ENCODE measurements at regions not wholly inside any gene's neighbourhood (a gene's known extent, or its start where the extent isn't known, plus 50 kb on each side); places are given as distances from the start of the nearest gene placed in this dataset.

DNA sequence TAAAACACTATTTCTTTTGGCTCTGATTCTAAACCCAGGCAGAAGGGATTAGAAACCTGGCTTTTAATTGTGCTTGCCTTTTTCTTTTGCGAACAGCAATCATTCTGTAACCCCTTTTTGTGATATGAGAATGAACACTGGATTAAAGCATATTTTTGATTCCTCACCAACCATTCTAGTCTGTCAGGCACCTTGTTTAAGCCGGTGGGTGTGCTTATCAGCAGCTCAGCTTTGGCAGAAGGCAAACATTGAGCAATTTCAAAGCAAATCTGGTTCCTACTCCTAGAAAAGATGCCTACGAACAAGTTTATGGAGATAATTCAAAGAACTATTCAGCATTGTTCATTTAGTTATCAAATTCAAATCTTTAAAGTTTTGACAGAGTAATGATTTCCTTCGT is 265.1 kb upstream of the FAM241A start:
- Histone ChIP-seq H3K9me3 (ENCODE audit: control insufficient read depth, insufficient read depth, low read length) (no peaks in the 10 kb centered on the region), H3K4me1 (ENCODE audit: control insufficient read depth, insufficient read depth, low read length) (peaks cover 9% of the 10 kb centered on the region; the same call in 1 of the 2 replicates), H3K36me3 (ENCODE audit: control insufficient read depth, insufficient read depth, low read length) (no peaks in the 10 kb centered on the region), H3K4me3 (ENCODE audit: low read depth, low read length) (no peak overlapping the region), H3K27ac (ENCODE audit: low read depth, low read length) (peak overlapping the region; percentile 31), H3K9ac (ENCODE audit: low read depth, low read length) (no peak overlapping the region), H3K27me3 (ENCODE audit: control insufficient read depth, insufficient read depth, low read length) (no peaks in the 10 kb centered on the region)

- H3K9me3 ChIP-seq (ENCODE audit: control insufficient read depth, insufficient read depth, low read length): no peaks in the 10 kb centered on the region
- no peaks in the 10 kb centered on the region for H3K36me3 ChIP-seq (ENCODE audit: control insufficient read depth, insufficient read depth, low read length)
- H3K4me3 ChIP-seq (ENCODE audit: low read depth, low read length): no peak overlapping the region
- H3K27ac ChIP-seq (ENCODE audit: low read depth, low read length): no peak overlapping the region
- H3K9ac ChIP-seq (ENCODE audit: low read depth, low read length): no peak overlapping the region
- peaks cover 9% of the 10 kb centered on the region; the same call in 1 of the 2 replicates for H3K4me1 ChIP-seq (ENCODE audit: control insufficient read depth, insufficient read depth, low read length)
- no peaks in the 10 kb centered on the region for H3K27me3 ChIP-seq (ENCODE audit: control insufficient read depth, insufficient read depth, low read length)
Observed at GRCh38 chr4:111883557-111883999, 261.7 kb upstream of the FAM241A start.

- H3K4me1 ChIP-seq (ENCODE audit: control insufficient read depth, insufficient read depth, low read length): no peaks in the 10 kb centered on the region
- no peak overlapping the region for H3K9ac ChIP-seq (ENCODE audit: low read depth, low read length)
- no peak overlapping the region for H3K4me3 ChIP-seq (ENCODE audit: low read depth, low read length)
- H3K9me3 ChIP-seq (ENCODE audit: control insufficient read depth, insufficient read depth, low read length): no peaks in the 10 kb centered on the region; the same call in 1 of the 2 replicates
- no peaks in the 10 kb centered on the region for H3K36me3 ChIP-seq (ENCODE audit: control insufficient read depth, insufficient read depth, low read length)
- no peak overlapping the region for H3K27ac ChIP-seq (ENCODE audit: low read depth, low read length)
- H3K27me3 ChIP-seq (ENCODE audit: control insufficient read depth, insufficient read depth, low read length): no peaks in the 10 kb centered on the region
Observed at GRCh38 chr4:111890412-111890811, 254.8 kb upstream of the FAM241A start.

DNA sequence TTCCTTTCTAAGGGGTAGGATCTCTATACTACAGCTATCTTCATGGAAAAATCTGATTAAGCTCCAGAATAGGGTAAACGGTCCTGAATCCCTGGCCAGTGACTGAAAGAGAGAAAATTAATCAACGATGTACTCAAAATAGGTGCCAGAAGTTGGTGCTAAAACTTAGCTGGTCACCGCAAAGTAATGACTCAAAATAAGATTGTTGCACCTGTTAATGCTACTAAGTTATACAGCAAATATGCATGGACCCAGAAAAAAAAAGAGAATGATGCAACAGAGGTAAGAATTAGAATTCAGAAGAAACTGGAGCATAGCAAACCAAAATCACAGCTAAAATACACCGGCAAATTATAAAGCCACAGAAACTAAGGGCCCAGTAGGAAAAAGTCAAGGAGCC is 239.7 kb upstream of the FAM241A start:
- Histone ChIP-seq H3K27ac (ENCODE audit: low read depth, low read length) (no peak overlapping the region), H3K9me3 (ENCODE audit: control insufficient read depth, insufficient read depth, low read length) (no peaks in the 10 kb centered on the region), H3K27me3 (ENCODE audit: control insufficient read depth, insufficient read depth, low read length) (no peaks in the 10 kb centered on the region), H3K4me3 (ENCODE audit: low read depth, low read length) (no peak overlapping the region), H3K36me3 (ENCODE audit: control insufficient read depth, insufficient read depth, low read length) (no peaks in the 10 kb centered on the region), H3K9ac (ENCODE audit: low read depth, low read length) (no peak overlapping the region), H3K4me1 (ENCODE audit: control insufficient read depth, insufficient read depth, low read length) (no peaks in the 10 kb centered on the region)

GRCh38 chr4:111919639-111920038 is 225.6 kb upstream of the FAM241A start:
- H3K4me3 ChIP-seq (ENCODE audit: low read depth, low read length): no peak overlapping the region
- H3K9me3 ChIP-seq (ENCODE audit: control insufficient read depth, insufficient read depth, low read length): no peaks in the 10 kb centered on the region

DNA sequence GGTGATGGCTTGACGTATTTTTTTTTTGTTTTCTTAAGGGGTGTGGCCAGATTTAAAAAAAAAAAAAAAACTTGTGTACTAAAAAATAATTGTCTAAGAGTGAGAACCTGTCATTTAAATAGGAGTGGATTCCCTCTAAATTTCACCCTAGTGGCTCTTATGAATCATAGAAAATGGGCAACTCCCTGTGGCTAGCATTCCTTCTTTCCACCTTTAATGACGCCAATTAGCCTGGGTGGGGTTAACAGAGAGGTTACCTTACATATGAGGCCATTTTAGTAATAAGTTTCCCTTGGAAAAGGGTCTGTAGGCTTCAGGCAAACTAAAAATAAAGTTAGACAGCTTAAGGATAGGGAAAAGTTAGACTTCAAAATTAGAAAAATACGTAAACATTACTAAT is 223.5 kb upstream of the FAM241A start:
- H3K27ac ChIP-seq (ENCODE audit: low read depth, low read length): no peak overlapping the region
- no peaks in the 10 kb centered on the region for H3K4me1 ChIP-seq (ENCODE audit: control insufficient read depth, insufficient read depth, low read length)
- no peaks in the 10 kb centered on the region for H3K36me3 ChIP-seq (ENCODE audit: control insufficient read depth, insufficient read depth, low read length)
- H3K27me3 ChIP-seq (ENCODE audit: control insufficient read depth, insufficient read depth, low read length): no peaks in the 10 kb centered on the region
- H3K9me3 ChIP-seq (ENCODE audit: control insufficient read depth, insufficient read depth, low read length): no peaks in the 10 kb centered on the region
- H3K9ac ChIP-seq (ENCODE audit: low read depth, low read length): no peak overlapping the region
- H3K4me3 ChIP-seq (ENCODE audit: low read depth, low read length): no peak overlapping the region

More at GRCh38 chr4:111919639-111920038, 225.6 kb upstream of the FAM241A start:
- Histone ChIP-seq H3K4me1 (ENCODE audit: control insufficient read depth, insufficient read depth, low read length) (no peaks in the 10 kb centered on the region), H3K9ac (ENCODE audit: low read depth, low read length) (no peak overlapping the region), H3K27ac (ENCODE audit: low read depth, low read length) (no peak overlapping the region), H3K36me3 (ENCODE audit: control insufficient read depth, insufficient read depth, low read length) (no peaks in the 10 kb centered on the region), H3K27me3 (ENCODE audit: control insufficient read depth, insufficient read depth, low read length) (no peaks in the 10 kb centered on the region)

- no peak overlapping the region for H3K9ac ChIP-seq (ENCODE audit: low read depth, low read length)
- H3K27ac ChIP-seq (ENCODE audit: low read depth, low read length): no peak overlapping the region
Observed at GRCh38 chr4:111923786-111924185, 221.5 kb upstream of the FAM241A start.

DNA sequence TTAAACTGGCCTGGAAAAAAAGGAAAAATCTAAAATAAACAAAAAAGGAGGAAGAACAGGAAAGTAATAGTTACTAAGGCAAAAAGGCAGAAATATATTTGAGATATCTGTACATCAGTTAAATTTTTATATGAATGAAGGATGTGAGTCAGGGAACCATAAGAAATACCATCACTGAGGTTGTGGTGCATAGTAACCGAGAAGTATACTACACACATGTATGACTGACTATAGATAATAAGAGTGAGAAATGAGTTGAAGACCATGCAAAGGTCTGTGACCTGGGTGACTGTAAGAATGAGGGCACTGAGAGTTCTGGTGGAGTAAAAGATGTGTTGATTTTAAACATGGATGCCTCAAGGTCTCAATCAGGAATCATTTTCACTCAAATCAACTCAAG is 220.6 kb upstream of the FAM241A start:
- H3K9ac ChIP-seq (ENCODE audit: low read depth, low read length): no peak overlapping the region
- H3K36me3 ChIP-seq (ENCODE audit: control insufficient read depth, insufficient read depth, low read length): no peaks in the 10 kb centered on the region
- H3K4me1 ChIP-seq (ENCODE audit: control insufficient read depth, insufficient read depth, low read length): no peaks in the 10 kb centered on the region
- no peak overlapping the region for H3K4me3 ChIP-seq (ENCODE audit: low read depth, low read length)
- H3K27me3 ChIP-seq (ENCODE audit: control insufficient read depth, insufficient read depth, low read length): no peaks in the 10 kb centered on the region
- no peak overlapping the region for H3K27ac ChIP-seq (ENCODE audit: low read depth, low read length)
- H3K9me3 ChIP-seq (ENCODE audit: control insufficient read depth, insufficient read depth, low read length): no peaks in the 10 kb centered on the region

More at GRCh38 chr4:111923786-111924185, 221.5 kb upstream of the FAM241A start:
- H3K4me3 ChIP-seq (ENCODE audit: low read depth, low read length): no peak overlapping the region
- no peaks in the 10 kb centered on the region for H3K9me3 ChIP-seq (ENCODE audit: control insufficient read depth, insufficient read depth, low read length)
- no peaks in the 10 kb centered on the region for H3K27me3 ChIP-seq (ENCODE audit: control insufficient read depth, insufficient read depth, low read length)
- H3K36me3 ChIP-seq (ENCODE audit: control insufficient read depth, insufficient read depth, low read length): no peaks in the 10 kb centered on the region
- no peaks in the 10 kb centered on the region for H3K4me1 ChIP-seq (ENCODE audit: control insufficient read depth, insufficient read depth, low read length)

DNA sequence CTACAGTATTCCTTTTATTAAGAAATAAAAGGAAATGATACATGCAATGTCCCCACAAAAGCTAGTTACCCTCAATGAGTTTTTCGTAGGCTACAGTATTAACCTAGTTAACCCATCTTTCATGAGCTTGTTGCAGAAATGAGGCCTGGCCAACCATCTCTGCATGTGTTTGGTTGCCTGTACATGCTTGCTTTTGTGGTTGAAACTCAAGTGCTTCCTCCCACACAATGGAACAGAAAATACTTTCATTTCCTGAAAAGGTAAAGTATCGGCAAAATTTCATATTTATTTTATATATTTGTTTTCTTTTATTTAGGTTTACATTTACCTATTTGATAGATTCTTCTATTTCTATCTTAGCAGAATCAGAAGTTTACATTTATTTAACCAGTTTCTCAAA is 214.6 kb upstream of the FAM241A start:
- H3K9me3 ChIP-seq (ENCODE audit: control insufficient read depth, insufficient read depth, low read length): no peaks in the 10 kb centered on the region
- H3K27me3 ChIP-seq (ENCODE audit: control insufficient read depth, insufficient read depth, low read length): no peaks in the 10 kb centered on the region
- no peaks in the 10 kb centered on the region for H3K4me1 ChIP-seq (ENCODE audit: control insufficient read depth, insufficient read depth, low read length)
- H3K27ac ChIP-seq (ENCODE audit: low read depth, low read length): no peak overlapping the region
- H3K36me3 ChIP-seq (ENCODE audit: control insufficient read depth, insufficient read depth, low read length): no peaks in the 10 kb centered on the region
- no peak overlapping the region for H3K4me3 ChIP-seq (ENCODE audit: low read depth, low read length)
- H3K9ac ChIP-seq (ENCODE audit: low read depth, low read length): no peak overlapping the region

GRCh38 chr4:111933703-111934102 is 211.6 kb upstream of the FAM241A start:
- no peak overlapping the region for H3K9ac ChIP-seq (ENCODE audit: low read depth, low read length)
- no peaks in the 10 kb centered on the region for H3K27me3 ChIP-seq (ENCODE audit: control insufficient read depth, insufficient read depth, low read length)
- H3K4me1 ChIP-seq (ENCODE audit: control insufficient read depth, insufficient read depth, low read length): no peaks in the 10 kb centered on the region
- no peak overlapping the region for H3K4me3 ChIP-seq (ENCODE audit: low read depth, low read length)
- no peaks in the 10 kb centered on the region for H3K36me3 ChIP-seq (ENCODE audit: control insufficient read depth, insufficient read depth, low read length)
- H3K9me3 ChIP-seq (ENCODE audit: control insufficient read depth, insufficient read depth, low read length): no peaks in the 10 kb centered on the region
- H3K27ac ChIP-seq (ENCODE audit: low read depth, low read length): no peak overlapping the region

- H3K4me3 ChIP-seq (ENCODE audit: low read depth, low read length): no peak overlapping the region
- H3K4me1 ChIP-seq (ENCODE audit: control insufficient read depth, insufficient read depth, low read length): no peaks in the 10 kb centered on the region
- no peak overlapping the region for H3K9ac ChIP-seq (ENCODE audit: low read depth, low read length)
- H3K27ac ChIP-seq (ENCODE audit: low read depth, low read length): no peak overlapping the region
- H3K9me3 ChIP-seq (ENCODE audit: control insufficient read depth, insufficient read depth, low read length): no peaks in the 10 kb centered on the region
- H3K27me3 ChIP-seq (ENCODE audit: control insufficient read depth, insufficient read depth, low read length): no peaks in the 10 kb centered on the region
- H3K36me3 ChIP-seq (ENCODE audit: control insufficient read depth, insufficient read depth, low read length): no peaks in the 10 kb centered on the region
Observed at GRCh38 chr4:111934314-111934713, 210.9 kb upstream of the FAM241A start.

DNA sequence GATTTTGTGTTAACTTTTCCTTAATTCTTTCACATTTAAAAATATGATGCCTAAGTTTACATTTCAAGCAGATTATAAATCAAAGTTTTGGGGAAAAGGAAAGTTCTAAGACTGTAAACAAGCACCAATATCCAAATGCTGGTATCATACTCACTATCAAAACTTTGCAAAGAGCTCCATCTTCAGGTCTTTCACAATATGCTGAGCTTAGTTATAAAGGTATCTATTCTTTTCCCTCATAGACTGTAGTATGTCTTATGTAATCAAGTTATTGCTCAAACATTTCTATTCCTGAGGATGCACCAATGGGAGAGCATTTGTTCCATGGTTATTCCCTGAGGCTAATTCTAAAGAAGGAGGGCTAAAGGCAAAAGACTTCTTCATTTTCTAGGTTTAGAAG is 207.9 kb upstream of the FAM241A start:
- no peaks in the 10 kb centered on the region for H3K4me1 ChIP-seq (ENCODE audit: control insufficient read depth, insufficient read depth, low read length)

More for the DNA sequence above, 207.9 kb upstream of the FAM241A start:
- H3K9ac ChIP-seq (ENCODE audit: low read depth, low read length): no peak overlapping the region
- H3K4me3 ChIP-seq (ENCODE audit: low read depth, low read length): no peak overlapping the region
- H3K27ac ChIP-seq (ENCODE audit: low read depth, low read length): no peak overlapping the region
- no peaks in the 10 kb centered on the region for H3K27me3 ChIP-seq (ENCODE audit: control insufficient read depth, insufficient read depth, low read length)
- no peaks in the 10 kb centered on the region for H3K36me3 ChIP-seq (ENCODE audit: control insufficient read depth, insufficient read depth, low read length)
- no peaks in the 10 kb centered on the region for H3K9me3 ChIP-seq (ENCODE audit: control insufficient read depth, insufficient read depth, low read length)

All from HUES48 (cell line).